ENCODE measurements at regions not wholly inside any gene's neighbourhood (a gene's known extent, or its start where the extent isn't known, plus 50 kb on each side); places are given as distances from the start of the nearest gene placed in this dataset.
"Not testable (repeated sequence)": the region's sequence is repeated elsewhere in the genome, so short reads cannot be mapped to it uniquely, and the experiment has no call there.

DNA sequence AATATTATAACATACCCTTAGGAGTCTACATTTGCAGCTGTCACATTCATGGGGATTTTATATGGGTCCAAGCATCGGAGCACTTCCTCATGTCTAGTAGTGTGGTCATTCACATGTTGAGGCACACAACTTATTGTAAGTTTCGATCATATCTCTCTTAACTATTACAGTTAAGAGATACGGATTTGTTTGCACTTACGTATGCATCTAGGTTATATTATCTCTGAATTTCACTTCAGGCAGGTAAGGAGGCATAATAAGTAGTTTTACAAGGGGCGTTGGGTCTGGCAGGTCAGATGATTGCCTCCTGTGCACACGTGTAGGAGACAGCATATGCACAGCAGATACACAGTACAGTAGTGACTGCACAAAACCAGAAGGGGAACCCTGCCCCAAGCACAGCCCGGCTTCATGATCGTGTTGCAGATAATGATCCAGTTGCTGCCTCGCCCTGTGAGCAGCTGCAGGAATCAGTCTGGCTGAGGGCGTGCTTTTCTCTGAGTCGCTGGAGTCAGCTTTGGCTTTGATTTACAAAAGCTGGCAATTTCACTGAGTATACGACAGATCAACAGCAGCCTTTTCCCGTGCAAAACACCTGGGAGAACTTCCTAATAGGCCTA, 302.9 kb upstream of the GATB start:
- DNase-seq (ENCODE audit: low spot score), result peak; percentile 62

DNA sequence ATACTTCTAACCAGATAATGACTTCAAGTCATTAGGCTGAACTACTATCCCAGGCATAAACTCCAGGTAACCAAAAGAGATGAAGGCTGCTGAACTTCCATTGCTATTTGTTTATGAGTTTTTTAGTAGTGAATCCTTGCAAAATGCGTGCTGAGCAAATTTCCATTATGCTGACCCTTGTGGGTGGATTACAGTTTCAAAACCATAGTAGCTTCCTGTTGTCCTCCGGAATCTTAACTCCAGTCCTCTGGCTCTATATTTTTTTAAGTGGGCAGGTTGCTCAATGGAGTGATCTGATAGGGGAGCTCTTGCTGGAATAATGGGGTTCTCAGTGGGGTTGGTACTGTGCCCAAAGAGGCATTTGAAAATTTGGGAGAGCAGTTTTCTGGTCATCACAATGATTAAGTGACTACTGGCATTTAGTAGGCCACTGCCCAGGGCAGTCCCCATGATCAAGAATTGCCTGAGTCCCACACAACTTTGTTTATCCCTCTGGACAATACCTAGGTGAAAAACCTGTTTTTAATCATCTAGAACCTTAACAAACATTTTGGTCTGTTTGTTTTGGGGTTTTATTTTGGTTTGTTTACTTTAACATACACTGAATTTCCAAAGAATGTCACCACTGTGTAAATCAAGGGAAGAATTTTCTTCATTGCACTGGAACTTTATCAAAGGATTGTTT, 302.3 kb upstream of the GATB start:
- no peak for DNase-seq (ENCODE audit: low spot score)

DNA sequence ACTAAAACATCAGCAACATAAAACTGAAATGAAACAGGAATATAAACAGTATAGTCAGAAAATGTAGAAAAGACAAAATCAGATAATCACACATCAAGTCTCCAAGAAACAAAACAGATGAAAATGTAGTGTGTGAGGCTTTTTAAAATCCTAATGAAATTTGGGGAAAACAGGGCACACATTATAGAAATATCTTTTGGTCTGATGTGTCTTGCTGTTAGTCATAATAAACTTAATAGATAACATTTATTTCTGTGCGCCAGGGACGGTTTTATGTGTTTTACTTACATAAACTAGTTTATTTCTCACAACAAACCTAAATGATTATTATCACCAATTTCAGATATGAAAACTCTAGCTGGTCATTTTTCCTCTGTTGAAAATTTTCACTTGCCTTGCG, 293.9 kb upstream of the GATB start:
- DNase-seq (ENCODE audit: low spot score), result no peak

DNA sequence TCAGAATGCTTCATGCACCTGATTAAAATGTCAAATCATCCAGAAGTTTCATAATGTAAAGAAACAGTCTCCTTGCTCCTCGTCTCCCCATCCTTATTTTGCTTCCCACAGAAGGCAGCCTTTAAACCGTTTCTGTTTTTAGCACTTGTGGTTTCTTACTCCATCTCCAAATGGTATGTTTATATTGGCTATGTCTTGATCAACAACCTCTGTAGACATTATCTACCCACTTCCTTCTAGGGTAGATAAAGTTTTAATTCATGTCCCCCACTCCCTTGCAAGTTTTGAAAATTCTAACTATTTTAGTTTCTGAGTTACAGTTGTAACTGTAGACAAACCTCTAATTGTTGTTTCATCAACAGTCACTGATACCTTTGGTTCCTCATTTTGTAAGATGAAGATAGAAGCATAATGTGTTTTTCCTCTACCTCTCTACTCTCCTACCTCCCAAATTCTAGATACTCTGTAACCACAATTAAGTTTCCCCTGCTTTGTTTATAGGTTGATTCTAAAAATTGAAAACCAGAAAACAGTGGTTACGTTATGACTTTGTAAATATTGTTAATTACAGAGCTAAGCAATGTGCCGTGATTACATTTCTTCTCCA, 291.7 kb upstream of the GATB start:
- DNase-seq (ENCODE audit: low spot score), result no peak

DNA sequence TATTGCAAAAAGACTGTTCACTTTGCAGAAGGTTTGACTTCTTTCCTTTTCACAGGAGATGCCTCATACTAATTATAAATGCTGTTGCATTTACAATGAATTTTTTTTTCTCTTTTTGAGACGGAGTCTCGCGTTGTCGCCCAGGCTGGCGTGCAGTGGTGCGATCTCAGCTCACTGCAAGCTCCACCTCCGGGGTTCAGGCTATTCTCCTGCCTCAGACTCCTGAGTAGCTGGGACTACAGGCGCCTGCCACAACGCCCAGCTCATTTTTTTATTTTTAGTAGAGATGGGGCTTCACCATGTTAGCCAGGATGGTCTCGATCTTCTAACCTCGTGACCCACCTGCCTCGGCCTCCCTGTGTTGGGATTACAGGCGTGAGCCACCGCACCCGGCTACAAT, 290.5 kb upstream of the GATB start:
- DNase-seq (ENCODE audit: low spot score), result not testable (repeated sequence)

DNA sequence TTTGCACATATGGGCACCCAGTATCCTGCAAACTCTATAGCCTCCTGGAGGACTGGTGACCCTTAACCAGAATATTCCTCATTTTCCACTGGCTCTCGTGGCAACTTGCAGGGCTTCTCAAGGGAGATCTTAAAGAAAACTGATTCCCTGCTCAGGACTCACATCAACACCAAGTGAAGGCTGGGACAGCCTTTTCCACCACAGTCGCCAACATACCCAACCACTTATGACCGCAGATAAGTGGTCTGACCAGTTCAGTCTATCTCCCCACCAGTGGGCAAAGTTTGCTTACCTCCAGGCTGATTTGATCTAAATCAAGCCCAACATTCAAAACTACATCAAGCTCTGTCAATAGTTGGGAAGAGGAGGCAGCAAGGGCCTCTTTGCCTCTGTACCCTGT, 289.3 kb upstream of the GATB start:
- no peak for DNase-seq (ENCODE audit: low spot score)

DNA sequence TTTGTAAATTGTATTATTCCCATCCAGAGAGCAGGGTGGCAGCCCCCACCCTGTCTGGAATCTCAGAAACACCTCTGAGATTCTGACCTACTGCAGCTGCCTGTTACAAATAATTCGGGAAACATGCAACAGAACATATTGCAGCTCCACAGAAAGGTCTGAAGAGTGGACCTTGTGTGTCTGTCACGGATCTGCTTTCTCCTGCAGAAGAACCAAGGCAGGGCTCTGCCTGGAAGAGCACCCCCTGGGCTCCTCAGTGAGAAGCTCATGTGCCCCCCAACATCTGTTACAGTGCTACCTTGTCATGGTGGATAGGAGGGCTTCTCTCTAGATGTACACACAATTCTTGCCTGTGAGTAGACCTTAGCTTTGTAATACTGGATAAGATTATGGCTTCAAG, 286.6 kb upstream of the GATB start:
- DNase-seq (ENCODE audit: low spot score), result no peak

DNA sequence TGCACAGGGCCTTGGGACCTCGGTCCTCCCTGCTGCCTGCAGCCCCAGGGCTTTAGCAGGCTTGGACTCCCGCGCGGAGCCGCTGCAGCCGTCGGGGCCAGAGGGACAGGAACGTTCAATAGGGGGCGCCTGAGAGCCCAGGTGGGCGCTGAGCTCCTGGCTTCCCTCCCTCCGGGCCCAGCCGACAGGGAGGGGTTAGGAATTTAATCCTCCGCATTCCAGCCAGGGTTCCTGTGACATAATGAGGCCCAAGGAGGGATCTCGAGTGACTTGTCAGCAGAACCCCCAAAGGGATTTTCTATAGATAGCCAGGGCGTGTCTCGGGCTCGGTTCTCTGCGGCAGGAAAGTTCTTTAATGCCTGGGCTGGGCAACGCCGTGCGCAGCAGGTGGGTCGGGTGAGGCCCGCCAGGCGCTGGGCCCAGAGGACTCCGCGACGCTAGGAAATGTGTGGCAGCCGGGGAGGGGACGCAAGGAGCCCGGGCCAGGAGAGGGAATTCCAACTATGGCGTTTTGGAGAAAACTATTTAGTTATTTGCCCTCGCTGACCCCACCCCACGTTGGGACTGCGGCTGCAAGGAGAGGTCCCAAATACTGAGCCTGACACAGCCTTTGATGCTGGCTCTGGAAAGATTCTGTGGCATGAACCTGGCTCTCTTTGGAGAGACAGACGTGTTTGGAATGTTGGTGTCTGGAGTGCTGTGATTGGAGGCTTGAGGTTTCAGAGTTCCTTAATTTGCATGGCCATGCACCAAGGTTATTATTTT, 285.2 kb upstream of the GATB start:
- no peak for DNase-seq (ENCODE audit: low spot score)

DNA sequence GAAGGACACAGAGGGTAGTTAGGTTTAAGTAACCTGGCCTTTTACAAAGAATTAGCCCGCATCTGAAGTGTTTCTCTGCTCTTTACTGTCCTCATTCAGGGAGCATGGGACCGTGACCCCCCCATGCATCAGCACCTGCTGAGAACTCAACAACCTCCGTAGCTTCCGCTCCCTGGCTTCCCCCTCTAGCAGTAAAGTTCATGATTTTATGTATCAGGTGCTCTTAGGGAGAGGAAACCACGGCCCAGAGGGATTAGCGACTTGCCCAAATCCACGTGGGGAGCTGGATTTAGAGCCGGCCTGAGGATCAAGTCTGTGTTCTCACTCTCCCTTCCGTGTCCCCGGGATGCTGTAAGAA, 284.6 kb upstream of the GATB start:
- DNase-seq (ENCODE audit: low spot score), result no peak

DNA sequence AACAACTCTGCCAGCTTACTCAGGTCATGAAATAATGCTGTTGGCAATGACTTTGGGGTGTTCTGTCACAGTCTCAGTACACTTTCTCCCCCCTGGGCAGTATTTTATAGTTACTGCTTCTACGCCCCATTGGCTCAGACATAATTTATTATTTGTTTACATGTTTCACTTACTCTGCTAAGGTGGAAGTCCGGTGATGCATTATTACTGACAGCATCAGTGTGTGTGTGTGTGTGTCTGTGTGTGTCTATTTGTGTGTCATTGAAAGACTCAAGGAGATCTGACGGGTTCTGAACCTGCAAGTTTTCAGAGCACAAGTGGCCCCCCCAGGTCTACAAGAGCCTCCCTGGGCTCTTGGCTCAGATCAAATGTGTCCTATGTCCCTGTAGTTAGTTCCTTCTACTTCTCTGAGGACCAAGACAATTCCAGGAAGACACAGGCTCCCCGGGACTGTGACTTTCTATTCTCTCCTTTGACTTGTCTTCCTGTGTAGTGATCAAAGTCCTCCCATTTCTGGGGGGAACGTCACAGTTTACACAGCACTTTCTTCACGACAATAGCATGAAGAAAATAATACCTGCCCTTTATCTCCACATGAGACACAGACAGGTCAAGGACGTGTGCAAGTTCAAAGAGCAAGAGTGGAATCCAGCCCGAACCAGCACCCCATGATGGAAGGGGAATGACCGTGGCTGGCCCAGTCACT, 283.7 kb upstream of the GATB start:
- DNase-seq (ENCODE audit: low spot score), result no peak

DNA sequence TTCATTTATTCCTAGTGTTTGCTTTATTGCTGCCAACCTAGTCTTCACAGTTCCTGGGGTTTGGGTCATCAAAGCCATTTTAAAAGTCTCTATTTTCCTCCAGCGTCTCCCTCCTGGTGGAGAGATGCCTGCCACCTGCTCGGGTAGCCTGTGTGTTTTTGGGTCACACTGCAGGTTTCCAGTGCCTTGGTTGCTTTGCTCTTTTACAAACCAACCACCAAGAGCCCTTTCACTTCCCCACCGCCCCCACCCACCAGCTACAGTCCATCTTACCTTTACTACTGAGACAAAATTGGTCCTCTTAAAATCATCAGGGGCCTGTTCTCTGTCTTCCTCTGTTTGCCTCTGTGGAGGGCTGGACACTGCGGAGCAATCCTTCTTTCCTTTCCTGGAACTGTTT, 280.5 kb upstream of the GATB start:
- DNase-seq (ENCODE audit: low spot score), result no peak

DNA sequence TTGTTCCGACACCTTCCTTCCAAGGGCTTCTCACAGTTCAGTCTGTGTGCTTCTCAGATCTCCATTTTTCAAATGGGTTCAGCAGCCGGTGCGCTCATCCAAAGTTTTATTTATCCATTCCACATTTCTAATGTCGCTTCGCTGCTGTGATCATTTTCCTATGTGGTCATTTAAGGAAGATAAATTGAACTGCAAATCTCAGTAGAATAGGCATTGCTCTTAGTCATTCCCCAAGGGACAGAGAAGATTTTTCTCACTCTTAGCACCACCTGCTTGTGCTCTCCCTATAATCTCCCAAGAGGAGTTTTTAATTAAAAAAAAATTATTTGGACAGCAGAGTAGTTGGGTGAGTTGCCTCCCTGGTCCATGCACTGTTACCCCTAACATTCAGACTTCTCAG, 278.9 kb upstream of the GATB start:
- DNase-seq (ENCODE audit: low spot score), result no peak

DNA sequence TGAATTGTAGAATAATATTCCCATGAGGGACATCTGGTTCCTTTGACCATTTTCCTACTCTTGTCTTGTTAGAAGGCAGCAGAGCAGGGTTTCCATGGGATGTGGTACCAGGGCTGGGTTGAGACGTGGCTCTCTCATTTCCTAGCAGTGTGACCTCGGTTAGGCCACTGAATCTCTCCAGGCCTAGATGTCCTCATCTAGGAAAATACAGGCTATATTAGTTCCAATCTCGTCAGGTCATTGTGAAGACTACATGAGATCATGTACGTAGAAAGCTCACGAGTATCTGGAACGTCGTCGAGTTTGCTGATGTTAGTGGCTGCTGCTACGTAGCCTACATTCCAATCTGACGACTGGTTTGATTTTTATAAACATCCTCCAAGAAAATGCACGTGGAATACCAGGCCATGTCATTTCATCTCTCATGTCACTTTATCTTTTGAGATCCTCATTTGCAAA, 278.2 kb upstream of the GATB start:
- DNase-seq (ENCODE audit: low spot score), result no peak

DNA sequence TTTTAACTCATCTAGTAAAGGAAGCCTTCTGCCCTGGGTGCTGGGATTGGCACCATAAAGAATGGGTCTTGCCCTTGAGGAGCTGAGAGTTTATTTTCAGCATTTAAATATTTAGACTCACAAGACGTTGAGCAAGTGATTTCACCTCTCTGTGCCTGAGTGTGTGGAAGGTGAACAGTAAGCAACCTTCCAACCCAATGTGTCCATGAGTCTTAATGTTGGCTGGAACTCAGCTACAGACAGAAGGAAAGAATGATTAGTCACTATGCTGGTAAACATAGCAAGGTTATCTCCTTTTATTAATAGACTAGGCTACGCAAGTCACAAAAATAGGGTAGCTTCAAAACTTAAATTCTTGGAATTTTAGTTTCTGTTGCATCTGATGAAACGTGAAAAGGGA, 277.4 kb upstream of the GATB start:
- no peak for DNase-seq (ENCODE audit: low spot score)

DNA sequence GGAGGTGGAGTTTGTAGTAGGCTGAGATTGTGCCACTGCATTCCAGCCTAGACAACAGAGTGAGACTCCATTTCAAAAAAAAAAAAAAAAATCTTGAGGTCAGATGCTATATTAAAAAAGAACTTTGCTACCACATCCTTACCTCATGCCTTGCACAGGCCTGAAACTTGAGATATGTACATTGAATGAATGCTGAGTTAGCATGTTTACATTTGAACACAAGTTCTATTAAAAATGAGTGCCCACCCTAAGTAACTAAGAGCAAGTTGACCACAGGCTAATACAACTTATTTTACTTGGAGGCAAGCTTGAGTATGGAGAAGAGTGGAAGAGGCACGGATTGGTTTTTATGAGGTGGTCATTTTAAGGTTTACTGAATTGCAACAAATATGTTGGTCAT, 276.6 kb upstream of the GATB start:
- no peak for DNase-seq (ENCODE audit: low spot score)

DNA sequence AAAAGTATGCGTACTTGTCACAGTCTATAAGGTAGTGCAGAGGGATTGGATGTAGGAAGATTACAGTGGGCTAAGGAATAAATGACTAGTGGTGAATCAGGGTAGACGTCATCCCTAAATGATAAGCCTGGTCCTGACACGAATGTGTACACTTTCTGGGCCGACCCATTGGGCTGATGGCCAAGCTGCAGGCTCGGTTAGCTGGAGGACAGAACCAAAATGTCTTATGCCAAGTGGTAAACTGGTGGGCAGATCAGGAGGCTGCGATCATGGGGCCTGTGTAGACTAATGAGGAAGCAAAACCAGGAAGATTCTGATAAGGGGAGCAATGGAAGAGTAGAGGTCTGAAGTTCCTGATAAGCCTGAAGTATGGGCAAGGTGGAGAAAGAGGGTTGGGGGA, 272.8 kb upstream of the GATB start:
- no peak for DNase-seq (ENCODE audit: low spot score)

DNA sequence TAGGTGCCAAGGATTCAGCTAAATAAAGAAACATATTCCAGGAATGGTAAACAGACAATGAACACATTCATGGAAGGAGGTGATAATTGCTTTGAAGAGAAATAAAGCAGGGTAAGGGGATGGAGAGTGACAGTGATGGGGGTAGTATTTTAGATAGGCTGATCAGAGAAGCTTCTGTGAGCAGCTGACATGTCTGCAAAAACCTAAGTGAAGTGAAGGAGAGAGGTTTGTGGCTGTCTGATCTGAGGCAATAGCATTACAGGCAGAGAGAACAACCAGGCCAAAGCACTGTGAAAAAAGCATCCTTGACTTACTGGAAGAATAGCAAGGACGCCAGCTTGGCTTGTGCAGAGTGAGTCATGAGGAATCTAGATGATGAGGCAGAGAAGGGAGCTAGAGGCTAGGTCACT, 271.9 kb upstream of the GATB start:
- DNase-seq (ENCODE audit: low spot score), result no peak

DNA sequence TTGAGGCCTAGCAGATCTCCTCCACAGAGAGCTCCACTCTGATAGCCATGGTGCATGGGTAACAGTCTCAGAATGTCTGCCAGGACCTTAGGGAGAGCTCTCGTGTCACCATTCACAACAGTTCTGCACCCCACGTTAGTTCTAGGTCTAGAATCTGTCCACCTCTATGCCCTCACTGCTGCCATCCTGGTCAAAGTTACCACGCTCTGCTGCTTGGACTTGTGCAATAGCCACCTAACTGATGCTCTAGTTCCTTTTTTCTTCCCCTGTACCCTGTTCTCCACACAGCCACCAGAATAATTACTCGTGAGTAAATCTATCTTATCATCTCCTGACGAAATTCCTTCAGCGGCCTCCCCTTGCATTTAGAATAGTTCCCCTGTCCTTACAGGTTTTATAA, 268.8 kb upstream of the GATB start:
- DNase-seq (ENCODE audit: low spot score), result no peak

DNA sequence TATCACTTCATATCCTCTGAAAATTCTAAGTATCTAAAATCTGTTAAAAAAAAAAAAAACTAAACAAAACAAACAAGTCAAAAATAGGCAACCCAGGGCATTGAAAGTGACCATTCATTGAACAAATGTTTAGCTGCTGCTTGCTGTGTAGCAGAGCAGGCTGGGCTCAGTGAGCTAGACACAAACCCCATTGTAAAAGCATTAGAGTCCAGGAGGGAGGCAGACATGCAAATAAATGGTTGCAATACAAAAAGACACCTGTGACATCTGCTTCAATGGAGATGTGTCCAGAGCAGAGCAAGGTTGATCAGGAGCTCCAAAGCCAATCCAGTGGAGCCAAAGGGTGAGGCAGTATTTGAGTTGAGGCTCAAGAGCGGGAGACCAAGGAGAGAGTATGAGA, 267.3 kb upstream of the GATB start:
- DNase-seq (ENCODE audit: low spot score), result no peak

DNA sequence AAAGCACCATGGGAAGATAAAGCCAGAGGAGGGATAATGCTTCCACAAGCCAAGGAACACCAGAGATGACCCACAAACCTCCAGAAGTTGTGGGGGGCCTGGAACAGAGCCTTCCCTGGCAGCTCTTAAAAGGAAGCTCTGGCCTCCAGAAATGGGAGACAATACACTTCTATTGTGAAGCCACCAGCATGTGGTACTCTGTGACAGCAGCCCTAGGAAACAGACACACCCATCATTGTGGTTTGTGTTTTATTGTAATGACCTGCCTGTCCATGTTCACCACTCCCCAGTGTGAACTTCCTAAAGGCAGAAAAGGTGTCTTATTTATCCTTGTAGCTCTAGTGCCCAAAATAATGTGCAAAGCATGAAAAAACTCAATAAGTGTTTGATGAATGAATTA, 264.1 kb upstream of the GATB start:
- no peak for DNase-seq (ENCODE audit: low spot score)

DNA sequence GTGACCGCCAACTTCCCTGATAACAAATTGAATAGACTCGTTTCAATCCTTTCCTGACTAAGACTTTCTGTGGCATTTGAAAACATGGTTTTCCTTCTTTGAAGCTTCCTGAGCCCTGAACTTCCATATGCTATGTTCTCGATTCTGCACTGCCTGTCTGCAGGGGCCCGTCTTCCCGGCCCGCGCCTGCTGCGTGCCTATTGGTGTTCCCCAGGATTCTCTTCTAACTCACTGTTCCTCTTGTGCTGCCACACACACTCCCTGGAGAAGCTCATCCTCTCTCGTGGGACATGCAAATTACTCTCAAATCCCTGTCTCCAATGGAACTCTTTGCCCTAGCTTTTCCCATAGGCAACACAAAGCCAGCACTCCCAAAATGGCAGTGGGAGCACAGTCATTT, 262.9 kb upstream of the GATB start:
- DNase-seq (ENCODE audit: low spot score), result no peak

DNA sequence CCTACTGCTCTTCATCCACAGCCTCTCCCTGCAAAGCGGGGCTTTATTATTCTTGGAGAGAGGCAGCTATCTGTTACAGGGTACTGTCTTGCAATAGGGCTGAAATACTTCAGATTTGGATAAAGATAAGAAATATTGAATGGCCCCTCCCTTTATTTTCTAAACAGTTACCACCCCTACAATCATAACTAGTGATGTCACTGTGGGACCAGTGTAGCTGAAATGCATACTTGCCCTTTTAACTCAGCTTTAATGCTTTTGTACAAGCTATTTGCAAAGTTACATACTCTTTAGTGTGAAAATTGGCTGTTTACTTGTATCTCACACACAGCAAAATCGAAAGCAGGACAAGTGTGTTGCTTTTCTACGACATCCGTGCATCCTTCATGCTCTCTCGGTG, 261.7 kb upstream of the GATB start:
- no peak for DNase-seq (ENCODE audit: low spot score)

Data from putamen (tissue), 1 donor.